CD4-positive, CD25-positive, alpha-beta regulatory T cell (primary cell): ENCODE measurements at regions not wholly inside any gene's neighbourhood (a gene's known extent, or its start where the extent isn't known, plus 50 kb on each side); places are given as distances from the start of the nearest gene placed in this dataset.
"Not testable (repeated sequence)": the region's sequence is repeated elsewhere in the genome, so short reads cannot be mapped to it uniquely, and the experiment has no call there.

Experiments used
- ATAC-seq, 2 donors: fragments of 150-1000 bp; cut with Tn5 transposase; one replicate each; pipeline ENCODE4 v1.10.0; 2021; ENCODE audit warnings: low read depth in 2 of 2, moderate number of reproducible peaks in 2 of 2, moderate library complexity in 1 of 2
- DNase-seq, 3 donors: peaks; one replicate each; pipeline versions ENCODE4 v3.0.0 to v3.0.0-alpha.2; 2012 to 2022; ENCODE audit warnings: mixed read lengths in 1 of 3
- H3K27ac ChIP-seq: one replicate; pipeline ENCODE4 v1.7.0; 2013; ENCODE audit warnings: mild to moderate bottlenecking, low read length; ENCODE audit not compliant: insufficient read depth, poor library complexity, severe bottlenecking
- H3K27me3 ChIP-seq: one replicate; pipeline ENCODE4 v1.7.0; 2013; ENCODE audit warnings: low read length; ENCODE audit not compliant: control insufficient read depth, insufficient read depth
- H3K36me3 ChIP-seq: one replicate; pipeline ENCODE4 v1.7.0; 2013; ENCODE audit warnings: mild to moderate bottlenecking, low read length, moderate library complexity; ENCODE audit not compliant: control insufficient read depth, insufficient read depth
- H3K4me1 ChIP-seq: 2 replicates; pipeline ENCODE4 v1.7.0; 2013; ENCODE audit warnings: mild to moderate bottlenecking, low read length; ENCODE audit not compliant: insufficient read depth, control insufficient read depth, poor library complexity, severe bottlenecking
- H3K4me3 ChIP-seq: one replicate; pipeline ENCODE4 v1.7.0; 2013; ENCODE audit warnings: low read depth, mild to moderate bottlenecking, low read length, moderate library complexity
- H3K9me3 ChIP-seq, 2 experiments: 1 replicate in 1 of 2; 2 replicates in 1 of 2; pipeline ENCODE4 v1.7.0; 2013; ENCODE audit warnings: low read length in 2 of 2, mild to moderate bottlenecking in 1 of 2, moderate library complexity in 1 of 2; ENCODE audit not compliant: control insufficient read depth in 2 of 2
- H3K27ac Mint-ChIP-seq, 3 donors: one replicate each; pipeline ENCODE4 v1.8.0; 2020 to 2022; ENCODE audit warnings: mild to moderate bottlenecking in 3 of 3, mixed read lengths in 3 of 3, moderate library complexity in 2 of 3
- H3K27me3 Mint-ChIP-seq: one replicate; pipeline ENCODE4 v1.8.0; 2022; ENCODE audit warnings: mild to moderate bottlenecking, mixed read lengths
- H3K36me3 Mint-ChIP-seq: one replicate; pipeline ENCODE4 v1.8.0; 2020; ENCODE audit warnings: mixed read lengths
- H3K4me1 Mint-ChIP-seq, 4 donors: one replicate each; pipeline ENCODE4 v1.8.0; 2020 to 2022; ENCODE audit warnings: mixed read lengths in 4 of 4, mild to moderate bottlenecking in 1 of 4
- H3K4me3 Mint-ChIP-seq, 4 donors: one replicate each; pipeline ENCODE4 v1.8.0; 2020 to 2022; ENCODE audit warnings: mild to moderate bottlenecking in 4 of 4, mixed read lengths in 4 of 4, moderate library complexity in 3 of 4
- H3K9me3 Mint-ChIP-seq, 7 donors: one replicate each; pipeline ENCODE4 v1.8.0; 2020 to 2022; ENCODE audit warnings: mixed read lengths in 7 of 7, mild to moderate bottlenecking in 3 of 7, moderate library complexity in 2 of 7

DNA sequence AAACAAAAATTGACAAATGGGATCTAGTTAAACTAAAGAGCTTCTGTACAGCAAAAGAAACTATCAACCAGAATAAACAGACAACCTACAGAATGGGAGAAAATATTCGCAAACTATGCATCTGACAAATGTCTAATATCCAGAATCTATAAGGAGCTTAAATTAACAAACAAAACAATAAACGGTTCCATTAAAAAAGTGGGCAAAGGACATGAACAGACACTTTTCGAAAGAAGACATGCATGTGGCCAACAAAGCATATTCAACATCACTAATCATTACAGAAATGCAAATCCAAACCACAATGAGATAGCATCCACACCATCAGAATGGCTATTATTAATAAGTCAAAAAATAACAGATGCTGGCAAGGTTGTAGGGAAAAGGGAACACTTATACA is 50.5 kb upstream of the MED13L start:
- H3K27me3 ChIP-seq, ATAC-seq, H3K4me3 Mint-ChIP-seq, DNase-seq, H3K27ac ChIP-seq, H3K27ac Mint-ChIP-seq, H3K9me3 Mint-ChIP-seq, H3K9me3 ChIP-seq, H3K36me3 ChIP-seq, H3K4me3 ChIP-seq, H3K36me3 Mint-ChIP-seq: not testable (repeated sequence)
- H3K4me1 ChIP-seq: peaks cover 13% of the 10 kb centered on the region
- peaks cover 11% of the 10 kb centered on the region for H3K27me3 Mint-ChIP-seq
- peaks cover 6 to 33% (median 21%) of the 10 kb centered on the region in 4 donors for H3K4me1 Mint-ChIP-seq

DNA sequence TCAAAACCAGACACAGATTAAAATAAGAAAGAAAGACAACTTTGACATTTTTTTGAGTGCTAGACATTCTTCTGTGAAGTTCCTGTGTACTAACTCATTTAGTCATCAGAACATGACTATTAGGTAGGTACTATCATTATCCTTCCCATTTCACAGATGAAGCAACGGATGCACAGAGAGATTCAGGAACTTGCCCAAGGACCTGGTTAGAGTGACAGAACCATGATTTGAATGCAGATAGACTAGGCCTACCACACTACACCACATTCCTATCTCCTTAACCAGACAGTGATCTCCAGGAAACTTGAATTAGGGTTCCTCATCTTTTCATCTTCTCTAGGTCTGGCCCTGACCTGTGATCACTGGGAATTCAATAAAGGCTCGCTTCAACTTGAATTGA is 54.4 kb upstream of the MED13L start:
- Histone ChIP-seq H3K9me3 (no peaks in the 10 kb centered on the region), H3K4me1 (no peaks in the 10 kb centered on the region), H3K36me3 (no peaks in the 10 kb centered on the region), H3K27ac (no peak overlapping the region), H3K4me3 (no peak overlapping the region), H3K27me3 (no peaks in the 10 kb centered on the region)
- Mint-ChIP-seq H3K36me3 (no peaks in the 10 kb centered on the region), H3K27ac (no peak overlapping the region), H3K4me3 (no peak overlapping the region), H3K9me3 (peaks cover 0 to 2% (median 0%) of the 10 kb centered on the region in 7 donors), H3K27me3 (peaks cover 6% of the 10 kb centered on the region), H3K4me1 (peaks cover 0 to 5% (median 2%) of the 10 kb centered on the region in 4 donors)
- ATAC-seq: no peak
- DNase-seq: no peak

DNA sequence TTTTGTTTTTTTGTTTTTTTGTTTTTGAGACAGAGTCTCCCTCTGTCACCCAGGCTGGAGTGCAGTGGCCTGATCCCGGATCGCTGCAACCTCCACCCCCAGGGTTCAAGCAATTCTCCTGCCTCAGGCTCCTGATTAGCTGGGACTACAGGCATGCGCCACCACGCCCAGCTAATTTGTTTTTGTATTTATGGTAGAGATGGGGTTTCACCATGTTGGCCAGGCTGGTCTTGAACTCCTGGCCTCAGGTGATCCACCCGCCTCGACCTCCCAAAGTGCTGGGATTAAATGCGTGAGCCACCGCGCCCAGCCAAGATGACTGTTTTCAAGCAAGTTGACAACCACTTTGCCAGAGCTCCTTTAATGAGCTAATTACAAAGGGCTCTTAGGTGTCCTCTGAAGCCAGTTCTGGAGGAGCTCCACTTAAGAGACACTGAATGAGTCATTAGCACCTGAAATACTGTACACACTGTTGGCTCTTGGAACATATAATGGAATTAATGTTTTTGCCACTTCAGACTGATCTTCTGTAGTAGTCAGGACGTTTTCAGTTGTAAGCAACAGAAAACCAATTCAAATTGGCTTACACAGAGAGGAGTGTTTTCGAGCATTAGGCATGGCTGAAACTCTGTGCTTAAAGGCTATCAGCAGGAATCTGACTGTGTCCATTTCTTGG is 55.4 kb upstream of the MED13L start:
- no peak overlapping the region for H3K4me3 ChIP-seq
- H3K27ac ChIP-seq: no peak overlapping the region
- H3K4me1 ChIP-seq: no peaks in the 10 kb centered on the region
- no peak for ATAC-seq
- no peaks in the 10 kb centered on the region for H3K36me3 ChIP-seq
- DNase-seq: no peak
- Mint-ChIP-seq H3K4me3 (no peak overlapping the region), H3K27ac (no peak overlapping the region), H3K27me3 (peaks cover 6% of the 10 kb centered on the region), H3K9me3 (no peaks in the 10 kb centered on the region), H3K4me1 (peaks cover 0 to 4% (median under 1%) of the 10 kb centered on the region in 4 donors), H3K36me3 (no peaks in the 10 kb centered on the region)
- no peaks in the 10 kb centered on the region for H3K9me3 ChIP-seq
- no peaks in the 10 kb centered on the region for H3K27me3 ChIP-seq

DNA sequence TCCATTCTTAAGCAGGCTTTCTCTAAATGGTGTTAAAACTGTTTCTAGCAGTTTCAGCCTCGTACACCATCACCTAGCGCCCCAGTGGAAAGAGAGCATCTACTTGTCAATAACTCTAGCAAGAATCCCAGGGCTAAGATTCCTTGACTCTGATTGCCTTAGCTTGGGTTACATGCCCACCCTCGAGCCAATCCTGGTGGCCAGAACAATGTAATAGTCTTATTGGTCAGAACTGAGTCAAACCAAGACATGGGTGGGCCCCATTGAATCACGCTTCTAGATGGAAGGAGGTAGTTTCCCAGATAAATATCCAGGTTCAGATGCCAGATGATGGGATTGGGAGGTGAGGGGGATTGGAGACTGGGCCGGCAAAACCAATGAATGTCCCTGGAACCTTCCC is 55.9 kb upstream of the MED13L start:
- H3K4me3 ChIP-seq: no peak overlapping the region
- no peaks in the 10 kb centered on the region for H3K4me1 ChIP-seq
- no peak overlapping the region for H3K27ac ChIP-seq
- ATAC-seq (no peak), DNase-seq (no peak)
- no peaks in the 10 kb centered on the region for H3K9me3 Mint-ChIP-seq
- H3K36me3 ChIP-seq: no peaks in the 10 kb centered on the region
- peaks cover 0 to 4% (median 0%) of the 10 kb centered on the region in 4 donors for H3K4me1 Mint-ChIP-seq
- H3K27ac Mint-ChIP-seq: no peak overlapping the region
- H3K27me3 Mint-ChIP-seq: peaks cover 6% of the 10 kb centered on the region
- no peaks in the 10 kb centered on the region for H3K27me3 ChIP-seq
- H3K9me3 ChIP-seq: no peaks in the 10 kb centered on the region
- H3K4me3 Mint-ChIP-seq: no peak overlapping the region
- H3K36me3 Mint-ChIP-seq: no peaks in the 10 kb centered on the region

DNA sequence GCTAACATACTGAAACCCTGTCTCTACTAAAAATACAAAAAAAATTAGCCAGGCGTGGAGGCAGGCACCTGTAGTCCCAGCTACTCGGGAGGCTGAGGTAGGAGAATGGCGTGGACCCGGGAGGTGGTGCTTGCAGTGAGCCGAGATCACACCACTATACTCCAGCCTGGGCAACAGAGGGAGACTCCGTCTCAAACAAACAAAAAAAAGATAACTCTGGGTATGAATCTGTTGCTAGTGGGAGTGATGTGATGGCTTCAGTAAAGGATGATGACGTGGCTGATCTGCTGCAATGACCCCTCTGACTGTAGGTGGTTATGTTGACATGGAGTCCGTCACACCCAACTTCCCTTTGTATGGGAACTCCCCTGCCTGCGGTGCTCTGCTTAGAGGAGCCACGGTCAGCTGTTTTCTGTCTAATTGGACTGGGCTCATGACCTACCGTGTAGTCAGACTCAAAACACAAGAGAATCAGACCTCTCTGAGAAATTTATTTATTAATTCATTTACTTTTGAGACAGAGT is 59.1 kb upstream of the MED13L start:
- no peaks in the 10 kb centered on the region for H3K9me3 ChIP-seq
- no peak overlapping the region for H3K4me3 Mint-ChIP-seq
- no peak overlapping the region for H3K27ac Mint-ChIP-seq
- H3K9me3 Mint-ChIP-seq: no peaks in the 10 kb centered on the region
- H3K4me3 ChIP-seq: no peak overlapping the region
- ATAC-seq (peak; percentile 56 to 66), DNase-seq (peak in 1 of 3 donors; percentile 13)
- H3K27me3 Mint-ChIP-seq: peaks cover 6% of the 10 kb centered on the region
- no peaks in the 10 kb centered on the region for H3K36me3 ChIP-seq
- H3K36me3 Mint-ChIP-seq: no peaks in the 10 kb centered on the region
- H3K27ac ChIP-seq: no peak overlapping the region
- H3K27me3 ChIP-seq: no peaks in the 10 kb centered on the region
- H3K4me1 Mint-ChIP-seq: peaks cover 0 to 4% (median 0%) of the 10 kb centered on the region in 4 donors
- no peaks in the 10 kb centered on the region for H3K4me1 ChIP-seq

DNA sequence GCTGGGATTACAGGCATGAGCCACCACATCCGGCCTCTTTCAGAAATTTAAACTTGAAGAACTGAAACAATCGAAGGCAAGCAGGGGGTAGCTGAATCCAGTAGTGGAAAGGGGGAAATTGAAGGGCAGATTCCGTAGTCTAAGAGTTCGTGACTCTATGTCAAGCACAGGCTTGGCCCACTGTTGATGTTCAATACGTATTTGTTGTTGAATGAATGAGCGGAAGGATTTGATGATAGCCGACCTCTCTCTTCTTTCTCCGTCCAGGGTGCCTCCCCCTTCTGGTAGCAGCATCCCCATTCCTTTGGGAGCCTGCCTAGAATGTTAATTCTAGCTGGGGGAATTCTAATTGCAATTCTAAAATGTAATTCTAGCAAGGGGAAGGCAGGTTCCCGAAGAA is 59.8 kb upstream of the MED13L start:
- Histone ChIP-seq H3K36me3 (no peaks in the 10 kb centered on the region), H3K27me3 (no peaks in the 10 kb centered on the region), H3K4me3 (no peak overlapping the region), H3K4me1 (no peaks in the 10 kb centered on the region), H3K9me3 (no peaks in the 10 kb centered on the region), H3K27ac (no peak overlapping the region)
- Mint-ChIP-seq H3K27ac (peak overlapping the region in 1 of 3 donors; percentile 26), H3K36me3 (no peaks in the 10 kb centered on the region), H3K9me3 (peaks cover 0 to 2% (median 0%) of the 10 kb centered on the region in 7 donors), H3K27me3 (peaks cover under 1% of the 10 kb centered on the region), H3K4me1 (peaks cover 0 to 4% (median 0%) of the 10 kb centered on the region in 4 donors), H3K4me3 (no peak overlapping the region)
- ATAC-seq (no peak), DNase-seq (no peak)

DNA sequence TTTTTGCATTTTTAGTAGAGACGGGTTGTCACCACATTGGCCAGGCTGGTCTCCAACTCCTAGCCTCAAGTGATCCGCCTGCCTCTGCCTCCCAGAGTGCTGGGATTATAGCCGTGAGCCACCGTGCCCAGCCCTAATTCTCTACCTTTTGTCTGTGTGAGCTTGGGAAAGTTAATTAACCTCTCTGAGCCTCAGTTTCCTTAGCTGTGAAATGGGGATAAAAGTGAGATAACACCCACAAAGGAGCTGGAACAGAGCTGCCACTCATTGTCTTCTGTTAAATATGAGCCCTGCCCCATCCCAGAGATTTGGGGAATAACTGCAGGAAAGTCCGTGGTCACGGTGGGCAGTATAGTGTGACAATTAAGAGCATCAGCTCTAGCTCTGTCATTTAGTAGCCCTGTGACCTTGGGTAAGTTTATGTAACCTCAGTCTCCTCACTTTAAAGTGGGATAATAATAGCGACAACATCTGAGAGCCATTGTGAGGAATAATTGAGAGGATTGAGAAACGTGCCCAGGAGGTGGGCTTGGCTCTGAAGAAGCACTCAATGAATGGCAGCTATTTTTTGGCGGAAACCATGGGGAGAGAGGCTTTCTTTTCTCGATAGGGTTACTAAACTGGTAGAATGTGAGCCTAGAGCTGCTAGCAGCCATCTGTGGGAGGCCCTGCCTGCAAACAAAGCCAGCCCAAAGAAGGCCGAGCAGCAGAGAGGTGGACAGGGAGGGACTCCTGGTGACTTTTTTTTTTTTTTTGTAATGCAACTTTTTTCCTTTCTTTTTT is 60.8 kb upstream of the MED13L start:
- DNase-seq: no peak
- H3K4me1 Mint-ChIP-seq: peaks cover 0 to 4% (median 0%) of the 10 kb centered on the region in 4 donors
- H3K9me3 Mint-ChIP-seq: peaks cover 0 to 2% (median 0%) of the 10 kb centered on the region in 7 donors
- Histone ChIP-seq H3K27me3 (no peaks in the 10 kb centered on the region), H3K9me3 (no peaks in the 10 kb centered on the region), H3K27ac (no peak overlapping the region), H3K4me1 (no peaks in the 10 kb centered on the region), H3K36me3 (no peaks in the 10 kb centered on the region), H3K4me3 (no peak overlapping the region)
- H3K27ac Mint-ChIP-seq: no peak overlapping the region
- no peak overlapping the region for H3K4me3 Mint-ChIP-seq
- ATAC-seq: no peak
- no peaks in the 10 kb centered on the region for H3K36me3 Mint-ChIP-seq
- H3K27me3 Mint-ChIP-seq: no peaks in the 10 kb centered on the region
